ENCODE measurements at regions not wholly inside any gene's neighbourhood (a gene's known extent, or its start where the extent isn't known, plus 50 kb on each side); places are given as distances from the start of the nearest gene placed in this dataset.

DNA sequence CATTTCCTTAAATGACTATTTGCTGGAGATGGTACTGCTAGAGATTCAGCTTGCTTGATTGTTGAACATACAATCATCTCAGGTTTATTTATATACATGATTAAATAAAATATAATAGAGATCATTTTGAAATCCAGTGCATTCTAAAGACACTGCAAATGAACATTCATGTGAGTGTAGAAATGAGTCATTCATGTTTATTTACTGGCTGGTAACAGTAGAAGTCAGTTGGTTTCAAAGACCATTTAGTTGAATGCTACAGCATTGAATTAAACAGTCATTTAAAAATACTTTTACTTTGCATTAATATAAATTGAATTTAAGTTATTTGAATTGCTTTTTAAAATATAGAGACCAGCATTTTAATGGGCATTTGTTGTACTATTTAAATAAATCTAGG lies 551.9 kb upstream of the GOLIM4 start:
- TF ChIP-seq, protein P1, sequence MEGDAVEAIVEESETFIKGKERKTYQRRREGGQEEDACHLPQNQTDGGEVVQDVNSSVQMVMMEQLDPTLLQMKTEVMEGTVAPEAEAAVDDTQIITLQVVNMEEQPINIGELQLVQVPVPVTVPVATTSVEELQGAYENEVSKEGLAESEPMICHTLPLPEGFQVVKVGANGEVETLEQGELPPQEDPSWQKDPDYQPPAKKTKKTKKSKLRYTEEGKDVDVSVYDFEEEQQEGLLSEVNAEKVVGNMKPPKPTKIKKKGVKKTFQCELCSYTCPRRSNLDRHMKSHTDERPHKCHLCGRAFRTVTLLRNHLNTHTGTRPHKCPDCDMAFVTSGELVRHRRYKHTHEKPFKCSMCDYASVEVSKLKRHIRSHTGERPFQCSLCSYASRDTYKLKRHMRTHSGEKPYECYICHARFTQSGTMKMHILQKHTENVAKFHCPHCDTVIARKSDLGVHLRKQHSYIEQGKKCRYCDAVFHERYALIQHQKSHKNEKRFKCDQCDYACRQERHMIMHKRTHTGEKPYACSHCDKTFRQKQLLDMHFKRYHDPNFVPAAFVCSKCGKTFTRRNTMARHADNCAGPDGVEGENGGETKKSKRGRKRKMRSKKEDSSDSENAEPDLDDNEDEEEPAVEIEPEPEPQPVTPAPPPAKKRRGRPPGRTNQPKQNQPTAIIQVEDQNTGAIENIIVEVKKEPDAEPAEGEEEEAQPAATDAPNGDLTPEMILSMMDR (conservative IDR thresholded peaks at IDR 0.05): no peak
- TF ChIP-seq ZFX (IDR thresholded peaks at IDR 0.05): no peak
